CD4-positive, alpha-beta T cell (primary cell): ENCODE measurements at regions not wholly inside any gene's neighbourhood (a gene's known extent, or its start where the extent isn't known, plus 50 kb on each side); places are given as distances from the start of the nearest gene placed in this dataset.

ENCODE experiments used
- ATAC-seq: fragments of 200-7000 bp; cut with Tn5 transposase; one replicate; pipeline ENCODE4 v1.10.0; 2022; ENCODE audit warnings: mild to moderate bottlenecking; ENCODE audit not compliant: poor library complexity
- CTCF ChIA-PET: fragments of 350-600 bp; sonication (Branson Sonifier 250); formaldehyde crosslinking; loops from one replicate; lab custom pipeline; 2021; ENCODE audit warnings: antibody characterized with exemption, inconsistent platforms; lab: Charles Lee
- POLR2A ChIA-PET: fragments of 350-600 bp; sonication (Branson Sonifier 250); formaldehyde crosslinking; loops from one replicate; lab custom pipeline; 2021; ENCODE audit warnings: antibody characterized with exemption, inconsistent platforms; lab: Charles Lee
- DNase-seq, 14 experiments: peaks; one replicate each; pipeline ENCODE4 v3.0.0-alpha.2; 2013 to 2020; ENCODE audit warnings: mixed read lengths in 2 of 14
- H3K27ac ChIP-seq, 2 donors: one replicate each; pipeline versions ENCODE4 v1.5.1 to v1.7.0; 2013; ENCODE audit warnings: low read length in 2 of 2, low read depth in 1 of 2, mild to moderate bottlenecking in 1 of 2
- H3K27me3 ChIP-seq, 2 experiments: 1 replicate in 1 of 2; 2 replicates in 1 of 2; pipeline versions ENCODE4 v1.6.1 to v1.7.0; 2013; ENCODE audit warnings: low read length in 2 of 2, control low read depth in 1 of 2, mild to moderate bottlenecking in 1 of 2, moderate library complexity in 1 of 2; ENCODE audit not compliant: insufficient read depth in 2 of 2, control insufficient read depth in 1 of 2
- H3K36me3 ChIP-seq: one replicate; pipeline ENCODE4 v1.6.1; 2013; ENCODE audit warnings: low read length, control low read depth; ENCODE audit not compliant: insufficient read depth
- H3K4me1 ChIP-seq: one replicate; pipeline ENCODE4 v1.6.1; 2013; ENCODE audit warnings: low read length, control low read depth; ENCODE audit not compliant: insufficient read depth
- H3K4me3 ChIP-seq: one replicate; pipeline ENCODE4 v1.5.1; 2013; ENCODE audit warnings: mild to moderate bottlenecking, low read length, moderate library complexity
- H3K9me3 ChIP-seq, 2 experiments: 1 replicate in 1 of 2; 2 replicates in 1 of 2; pipeline versions ENCODE4 v1.6.1 to v1.7.0; 2013; ENCODE audit warnings: low read length in 2 of 2, mild to moderate bottlenecking in 2 of 2, control low read depth in 1 of 2, moderate library complexity in 1 of 2; ENCODE audit not compliant: control insufficient read depth in 1 of 2, insufficient read depth in 1 of 2
- H3K27ac Mint-ChIP-seq: one replicate; pipeline ENCODE4 v1.8.0; 2020; ENCODE audit warnings: mixed read lengths
- H3K27me3 Mint-ChIP-seq: one replicate; pipeline ENCODE4 v1.8.0; 2021; ENCODE audit warnings: mixed read lengths
- H3K36me3 Mint-ChIP-seq: one replicate; pipeline ENCODE4 v1.8.0; 2021; ENCODE audit warnings: low read depth, mixed read lengths
- H3K4me1 Mint-ChIP-seq: one replicate; pipeline ENCODE4 v1.8.0; 2021; ENCODE audit warnings: low read depth, mixed read lengths
- H3K4me3 Mint-ChIP-seq: one replicate; pipeline ENCODE4 v1.8.0; 2020; ENCODE audit warnings: mild to moderate bottlenecking, mixed read lengths
- H3K9me3 Mint-ChIP-seq: one replicate; pipeline ENCODE4 v1.8.0; 2020; ENCODE audit warnings: mixed read lengths
- CTCF ChIP-seq: fragments of 200-600 bp; IDR thresholded peaks from one replicate; pipeline ENCODE4 v1.8.0; 2022; ENCODE audit warnings: antibody characterized with exemption, mild to moderate bottlenecking
- intact Hi-C, 2 experiments: fragments of 100-400 bp; cut with DNase I in 1 of 2; cut with micrococcal nuclease in 1 of 2; formaldehyde crosslinking; loops; one replicate each; pipeline versions ENCODE4 v1.15.1 to v1.9.0; 2023 to 2025; cut with DNase I, micrococcal nuclease

GRCh38 chr3:109897734-109898133 is 560.4 kb upstream of the DPPA4 start:
- H3K27me3 ChIP-seq, result no peaks in the 10 kb centered on the region
- H3K9me3 ChIP-seq, result no peaks in the 10 kb centered on the region
- CTCF ChIA-PET, result no interaction called here
- Mint-ChIP-seq H3K27ac (no peak overlapping the region), H3K27me3 (no peaks in the 10 kb centered on the region), H3K36me3 (no peaks in the 10 kb centered on the region), H3K9me3 (no peaks in the 10 kb centered on the region), H3K4me3 (no peak overlapping the region), H3K4me1 (peaks cover 25% of the 10 kb centered on the region)
- no peak overlapping the region for H3K4me3 ChIP-seq
- TF ChIP-seq CTCF, result no peak
- H3K27ac ChIP-seq, result no peak overlapping the region
- ATAC-seq, result no peak
- intact Hi-C loops, result no loop called here
- DNase-seq, result no peak
- H3K4me1 ChIP-seq, result no peaks in the 10 kb centered on the region
- H3K36me3 ChIP-seq, result no peaks in the 10 kb centered on the region
- POLR2A ChIA-PET, result no interaction called here

- DNase-seq (no peak), ATAC-seq (no peak)
- H3K27ac ChIP-seq, result no peak overlapping the region
- no peak overlapping the region for H3K4me3 ChIP-seq
- no peaks in the 10 kb centered on the region for H3K36me3 ChIP-seq
- Mint-ChIP-seq H3K27ac (no peak overlapping the region), H3K4me3 (no peak overlapping the region), H3K9me3 (no peaks in the 10 kb centered on the region), H3K27me3 (no peaks in the 10 kb centered on the region), H3K36me3 (no peaks in the 10 kb centered on the region), H3K4me1 (peaks cover 25% of the 10 kb centered on the region)
- no peak for TF ChIP-seq CTCF
- intact Hi-C loops, result no loop called here
- POLR2A ChIA-PET, result interaction anchor here (0.6 kb wide), 1 partner anchor 59 kb away, joined by 3 read pairs; no protein-coding TSS in a partner anchor
- CTCF ChIA-PET, result no interaction called here
- no peaks in the 10 kb centered on the region for H3K4me1 ChIP-seq
- no peaks in the 10 kb centered on the region for H3K27me3 ChIP-seq
- H3K9me3 ChIP-seq, result no peaks in the 10 kb centered on the region
Observed at GRCh38 chr3:109899925-109900324, 562.6 kb upstream of the DPPA4 start.

GRCh38 chr3:109900783-109901182 is 563.4 kb upstream of the DPPA4 start:
- H3K4me3 Mint-ChIP-seq, result no peak overlapping the region
- CTCF ChIA-PET, result no interaction called here

More at GRCh38 chr3:109900783-109901182, 563.4 kb upstream of the DPPA4 start:
- H3K27me3 Mint-ChIP-seq, result no peaks in the 10 kb centered on the region
- Histone ChIP-seq H3K27me3 (no peaks in the 10 kb centered on the region), H3K4me1 (no peaks in the 10 kb centered on the region), H3K4me3 (no peak overlapping the region), H3K36me3 (no peaks in the 10 kb centered on the region), H3K9me3 (peaks cover 0 to under 1% of the 10 kb centered on the region in 2 experiments), H3K27ac (no peak overlapping the region)
- intact Hi-C loops, result no loop called here
- DNase-seq (no peak), ATAC-seq (no peak)
- H3K4me1 Mint-ChIP-seq, result peaks cover 25% of the 10 kb centered on the region
- H3K36me3 Mint-ChIP-seq, result no peaks in the 10 kb centered on the region
- TF ChIP-seq CTCF, result no peak
- POLR2A ChIA-PET, result no interaction called here
- H3K9me3 Mint-ChIP-seq, result no peaks in the 10 kb centered on the region
- H3K27ac Mint-ChIP-seq, result no peak overlapping the region
